GM19351 (cell line): ENCODE measurements at regions not wholly inside any gene's neighbourhood (a gene's known extent, or its start where the extent isn't known, plus 50 kb on each side); places are given as distances from the start of the nearest gene placed in this dataset.

Experiments
- ATAC-seq: cut with Tn5 transposase; IDR thresholded peaks from one replicate; pipeline ENCODE4 v1.9.1; 2021; ENCODE audit warnings: mild to moderate bottlenecking, moderate library complexity; ENCODE audit not compliant: unreplicated experiment

GRCh38 chr18:29154196-29154757, 977.3 kb upstream of the CDH2 start:
- no peak for ATAC-seq

DNA sequence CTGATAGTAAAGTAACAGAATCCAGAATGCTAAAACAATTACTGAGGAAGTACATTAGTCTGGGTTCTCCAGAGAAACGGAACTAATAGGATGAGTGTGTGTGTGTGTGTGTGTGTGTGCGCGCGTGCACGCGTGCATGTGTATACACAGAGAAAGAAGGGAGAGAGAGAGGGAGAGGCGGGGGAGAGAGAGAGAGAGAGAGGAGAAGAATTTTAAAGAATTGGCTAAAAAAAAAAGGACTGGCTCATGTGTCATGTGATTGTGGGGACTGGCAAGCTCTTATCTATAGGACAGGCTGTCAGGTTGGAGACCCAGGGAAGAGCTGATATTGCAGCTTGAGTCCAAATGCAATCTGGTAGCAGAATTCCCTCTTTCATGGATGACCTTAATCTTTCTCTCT, 976.2 kb upstream of the CDH2 start:
- ATAC-seq = no peak

GRCh38 chr18:29147944-29148343, 971.0 kb upstream of the CDH2 start:
- ATAC-seq = no peak

GRCh38 chr18:29146068-29146467, 969.1 kb upstream of the CDH2 start:
- no peak for ATAC-seq

GRCh38 chr18:29140590-29140989, 963.7 kb upstream of the CDH2 start:
- no peak for ATAC-seq

DNA sequence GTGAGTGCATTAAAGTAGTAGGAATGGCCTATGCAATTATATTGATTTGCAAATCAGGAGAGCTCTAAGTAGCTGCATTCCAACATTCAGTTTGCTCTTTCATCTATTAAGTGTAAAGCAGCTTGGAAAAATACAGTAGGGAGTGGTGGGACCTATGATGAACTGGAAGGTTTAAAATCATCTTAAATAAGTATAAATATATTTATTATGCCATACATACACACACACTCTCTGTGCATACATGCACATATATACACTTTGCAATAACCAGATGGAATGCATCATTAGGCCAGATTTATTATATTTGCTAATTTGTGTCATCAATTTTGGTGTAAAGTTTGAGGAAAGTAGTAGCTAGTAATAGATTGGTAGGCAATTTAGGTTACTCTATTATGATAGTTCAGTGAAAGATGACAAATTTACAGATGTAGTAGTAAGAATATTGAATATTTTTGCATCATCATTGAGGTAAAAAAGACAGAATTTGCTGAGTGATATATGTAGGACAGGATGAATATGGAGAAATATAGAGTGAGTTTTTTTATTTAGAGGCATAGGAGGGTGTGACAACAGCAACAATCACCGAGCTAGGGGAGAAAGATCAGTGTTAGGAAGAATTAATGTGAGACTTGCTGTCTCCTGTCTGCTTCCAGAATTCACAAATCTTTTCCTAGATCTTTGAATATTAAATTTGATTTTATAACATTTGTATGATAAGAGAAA, 961.0 kb upstream of the CDH2 start:
- ATAC-seq = no peak

DNA sequence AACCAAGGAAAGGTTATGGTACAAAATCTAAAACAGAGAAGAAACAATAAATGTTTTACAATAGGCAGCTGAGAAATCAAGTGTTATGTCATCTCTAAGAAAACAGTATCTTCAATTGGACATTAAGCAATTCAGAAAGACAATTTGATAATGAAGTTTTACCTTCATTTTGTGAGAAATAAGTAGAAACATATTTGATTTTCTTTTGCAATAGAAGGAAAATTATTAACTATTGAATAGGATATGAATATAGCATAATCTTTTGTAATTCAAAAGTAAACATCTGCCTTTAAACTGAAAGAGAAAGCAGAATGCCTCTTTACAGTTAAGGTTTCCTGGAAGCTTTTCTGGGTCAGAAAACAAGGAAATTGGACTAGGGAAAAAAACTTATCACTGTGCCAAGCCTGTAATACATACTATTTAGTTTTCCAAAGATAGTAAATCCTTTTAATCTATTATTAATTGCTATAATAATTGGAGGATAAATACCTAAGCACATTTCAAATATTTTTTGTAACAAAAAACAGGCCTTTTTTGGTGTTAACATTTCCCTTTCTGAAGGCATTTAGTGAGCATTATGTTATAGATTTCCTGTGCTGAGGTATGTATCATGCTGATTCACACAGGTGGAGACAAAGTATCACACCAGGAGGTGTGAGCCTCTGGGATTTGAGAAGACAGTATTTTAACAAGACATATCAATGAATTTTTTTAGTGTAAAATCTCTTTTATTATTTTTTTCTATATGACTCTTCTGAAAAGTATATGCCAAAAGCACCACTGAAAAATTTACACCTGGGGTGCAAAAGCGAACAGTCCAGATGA, 947.0 kb upstream of the CDH2 start:
- ATAC-seq = no peak

DNA sequence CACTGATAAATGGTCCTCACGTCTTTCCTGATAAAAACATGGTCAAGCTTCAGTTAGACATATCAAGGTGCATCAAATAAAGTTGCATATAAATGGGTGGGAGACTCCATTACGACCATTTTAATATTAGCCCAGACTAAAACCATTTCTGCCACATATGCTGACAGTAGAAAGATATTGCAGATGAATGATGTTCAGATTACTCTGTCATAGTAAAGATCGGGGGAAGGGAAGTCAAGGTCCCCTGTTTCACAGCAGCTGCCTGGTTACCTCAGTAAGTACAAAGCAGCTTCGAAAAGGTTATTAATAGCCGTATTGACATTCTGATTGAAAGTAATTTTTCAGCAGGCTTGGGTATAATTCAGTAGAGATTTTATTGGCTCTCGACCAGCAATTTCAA, 927.7 kb upstream of the CDH2 start:
- no peak for ATAC-seq

DNA sequence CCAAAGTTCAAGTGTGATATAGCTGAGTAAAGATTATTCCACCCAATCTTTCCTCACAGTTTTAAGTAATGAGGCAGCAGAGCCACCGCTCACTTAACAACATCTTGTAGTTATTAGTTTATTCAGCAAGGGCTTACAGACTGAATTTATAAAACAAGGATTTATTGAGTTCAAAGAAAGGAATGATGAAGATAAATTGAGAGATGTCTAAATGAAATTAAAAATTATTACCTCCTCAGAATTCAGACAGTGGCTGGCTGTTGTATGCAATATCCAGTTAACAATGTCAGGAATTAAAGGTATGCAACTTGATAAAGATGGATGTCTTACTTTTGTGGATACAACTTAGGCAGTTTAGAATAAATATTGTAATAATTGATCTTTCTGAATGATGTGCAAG, 927.3 kb upstream of the CDH2 start:
- no peak for ATAC-seq

- no peak for ATAC-seq
Observed at GRCh38 chr18:29096079-29096770, 919.3 kb upstream of the CDH2 start.

- ATAC-seq = no peak
Observed at GRCh38 chr18:29087616-29088246, 910.8 kb upstream of the CDH2 start.

DNA sequence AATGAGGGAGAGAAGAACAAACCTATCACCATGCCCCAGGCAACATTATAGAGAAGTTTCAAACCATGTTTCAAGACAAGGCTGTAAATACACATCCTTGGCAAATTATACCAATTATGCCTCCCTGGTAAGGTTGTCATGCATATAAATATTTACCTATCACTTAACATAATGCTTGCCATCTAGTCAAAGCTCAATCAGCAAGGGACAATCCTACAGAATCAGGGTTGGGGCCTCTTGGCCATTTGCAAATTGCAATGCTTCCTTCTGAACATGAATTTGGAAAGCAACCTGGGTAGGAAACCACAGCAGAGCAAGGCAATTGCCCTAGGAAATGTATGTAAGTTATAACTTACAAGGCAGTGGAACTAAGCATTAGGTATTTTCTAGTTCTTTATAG, 907.2 kb upstream of the CDH2 start:
- no peak for ATAC-seq

DNA sequence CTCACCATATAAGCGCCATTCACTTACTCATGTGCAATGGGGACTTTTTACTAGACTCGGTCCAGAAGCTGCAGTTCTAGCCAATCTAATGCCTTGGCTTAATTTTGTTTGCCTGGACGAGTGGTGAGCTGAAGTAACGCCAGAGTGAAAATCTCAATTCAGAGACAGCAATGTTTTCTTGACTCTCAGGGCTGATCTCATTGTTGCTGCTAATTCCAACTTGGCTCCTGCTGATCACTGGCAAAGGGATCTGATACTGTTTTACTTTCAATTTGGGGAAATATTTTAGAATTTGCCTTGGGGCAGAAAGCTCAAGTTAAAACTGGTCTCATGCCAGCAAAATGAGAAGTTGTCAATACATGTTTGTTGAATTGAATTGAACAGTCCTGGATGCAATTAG, 906.6 kb upstream of the CDH2 start:
- no peak for ATAC-seq

GRCh38 chr18:29080946-29081345, 904.0 kb upstream of the CDH2 start:
- no peak for ATAC-seq

DNA sequence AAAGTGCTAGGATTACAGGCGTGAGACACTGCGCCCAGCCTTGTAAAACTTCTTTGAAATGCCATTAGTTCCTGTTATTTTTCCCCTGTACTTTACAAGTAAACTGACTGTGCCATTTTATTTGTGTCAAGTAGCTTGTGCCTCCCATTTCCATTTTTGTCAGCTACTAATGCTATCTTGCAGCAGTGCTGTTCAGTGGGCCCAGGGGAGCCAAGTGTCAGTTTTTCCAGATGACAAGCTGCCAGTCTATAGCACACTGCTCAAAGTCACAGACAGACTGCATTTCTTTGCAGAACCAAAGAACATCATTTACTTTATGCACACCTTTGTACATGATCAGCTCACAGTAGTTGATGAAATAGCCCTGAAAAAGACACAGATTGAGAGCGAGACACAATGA, 901.3 kb upstream of the CDH2 start:
- no peak for ATAC-seq

- no peak for ATAC-seq
Observed at GRCh38 chr18:29077344-29077743, 900.4 kb upstream of the CDH2 start.

GRCh38 chr18:29076645-29077044, 899.7 kb upstream of the CDH2 start:
- ATAC-seq = no peak

DNA sequence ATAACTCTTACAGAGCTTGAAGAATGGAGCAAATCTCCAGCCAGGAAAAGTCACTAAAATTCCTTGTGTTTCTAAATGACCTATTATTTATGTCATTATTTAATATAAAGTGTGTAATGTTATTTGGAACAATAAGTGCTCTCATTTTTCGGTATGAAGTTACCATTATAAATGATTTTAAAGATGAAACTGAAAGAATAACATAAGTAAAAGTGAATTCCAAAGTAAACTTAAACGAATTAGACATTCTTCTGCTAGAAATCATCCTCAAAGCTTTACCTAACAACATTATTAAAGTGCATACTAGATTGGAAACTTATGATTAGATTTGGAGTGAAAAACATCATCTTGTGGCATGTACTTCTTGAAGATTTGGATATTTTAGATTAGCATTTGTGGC, 897.2 kb upstream of the CDH2 start:
- ATAC-seq = no peak

DNA sequence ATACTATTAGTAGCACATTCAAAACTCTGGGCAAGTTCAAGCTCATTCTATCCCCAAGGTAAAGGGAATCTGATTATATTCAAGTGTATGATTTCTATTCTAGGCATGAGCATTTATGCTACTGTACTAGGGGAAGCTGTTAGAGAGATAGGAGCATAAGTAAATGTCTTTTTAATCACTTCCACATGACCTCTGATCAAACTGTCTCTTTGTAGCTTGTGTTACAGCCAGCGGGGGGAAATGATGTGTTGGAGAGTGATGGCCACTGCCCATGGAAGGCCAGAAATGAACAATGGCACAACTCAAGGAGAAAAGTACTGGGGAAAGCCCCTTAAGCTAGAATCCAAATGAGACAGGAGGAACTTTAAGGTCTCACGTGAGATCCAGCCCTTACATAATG, 894.9 kb upstream of the CDH2 start:
- no peak for ATAC-seq

- ATAC-seq = no peak
Observed at GRCh38 chr18:29063346-29063745, 886.4 kb upstream of the CDH2 start.

DNA sequence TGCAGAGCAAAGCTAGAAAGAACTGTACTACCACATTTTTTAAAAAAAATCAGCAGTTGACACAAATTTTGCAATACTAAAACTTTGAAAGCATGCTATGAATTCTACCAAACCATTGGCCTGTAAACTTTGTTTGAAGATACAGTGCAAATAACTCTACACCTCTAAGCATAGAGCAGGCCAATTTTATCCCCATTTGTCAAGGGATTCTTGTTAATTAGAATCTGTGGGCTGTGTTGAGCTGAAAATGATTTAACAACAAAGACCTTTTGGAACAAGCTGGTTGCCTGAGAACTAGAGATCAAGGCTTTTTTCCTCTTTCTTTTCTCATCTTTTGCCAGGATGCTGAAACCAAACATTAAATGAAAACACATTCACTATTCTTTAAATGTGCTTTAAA, 886.0 kb upstream of the CDH2 start:
- ATAC-seq = no peak
